Stimulated activated CD4-positive, alpha-beta T cell treated with anti-CD3 and anti-CD28 coated beads, Interleukin-12 subunit alpha, Interleukin-12 subunit beta, amount 100 ng/mL, for 24 hours (primary cell): ENCODE measurements at regions not wholly inside any gene's neighbourhood (a gene's known extent, or its start where the extent isn't known, plus 50 kb on each side); places are given as distances from the start of the nearest gene placed in this dataset.

Source experiments
- DNase-seq, 2 experiments: peaks; one replicate each; pipeline ENCODE4 v3.0.0-alpha.2; 2020; ENCODE audit warnings: low read depth in 2 of 2

DNA sequence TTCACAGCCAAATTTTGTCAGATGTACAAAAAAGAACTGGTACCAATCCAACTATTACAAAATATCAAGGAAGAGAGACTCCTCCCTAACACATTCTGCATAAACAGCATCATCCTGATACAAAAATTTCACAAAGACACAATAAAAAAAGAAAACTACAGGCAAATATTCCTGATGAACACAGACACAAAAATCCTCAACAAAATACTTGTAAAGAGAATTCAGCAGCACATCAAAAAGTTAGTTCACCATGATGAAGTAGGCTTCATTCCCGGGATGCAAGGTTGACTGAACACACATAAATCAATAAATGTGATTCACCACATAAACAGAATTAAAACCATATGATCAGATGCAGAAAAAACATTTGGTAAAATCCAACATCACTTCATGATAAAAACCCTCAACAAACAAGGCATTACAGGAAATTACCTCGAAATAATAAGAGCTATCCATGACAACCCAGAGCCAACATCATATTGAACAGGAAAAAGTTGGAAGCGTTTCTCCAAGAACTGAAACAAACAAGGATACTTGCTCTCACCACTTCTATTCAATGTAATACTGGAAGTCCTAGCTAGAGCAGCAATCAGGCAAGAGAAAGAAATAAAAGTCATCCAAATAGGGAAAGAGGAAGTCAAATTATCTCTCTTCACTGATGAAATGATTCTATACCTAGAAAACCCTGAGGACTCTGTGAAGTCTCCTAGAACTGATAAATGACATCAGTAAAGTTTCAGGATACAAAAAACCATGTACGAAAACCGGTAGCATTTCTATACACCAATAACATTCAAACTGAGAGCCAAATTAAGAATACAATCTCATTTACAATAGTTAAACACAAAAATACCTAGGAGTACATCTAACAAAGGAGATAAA is 223.1 kb downstream of the REEP3 start:
- no peak for DNase-seq

DNA sequence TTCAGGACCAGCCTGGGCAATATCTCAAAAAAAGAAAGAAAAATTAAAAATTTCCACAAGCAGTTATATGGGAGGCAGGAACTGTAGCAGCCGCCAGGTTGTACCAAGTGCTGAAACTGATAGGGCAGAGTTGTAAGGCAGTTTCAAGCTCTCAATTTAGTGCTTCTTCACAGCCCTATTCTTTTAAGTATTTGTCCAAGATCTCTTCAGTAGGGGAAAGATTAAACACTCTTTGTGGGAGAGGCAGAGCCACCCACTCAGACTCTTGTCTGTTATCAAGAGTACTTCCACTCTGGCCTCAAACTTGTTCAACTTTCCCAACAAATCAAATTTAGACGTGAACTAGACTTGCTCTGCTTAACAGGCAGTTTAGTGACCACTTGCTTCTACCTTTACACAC is 228.7 kb downstream of the REEP3 start:
- DNase-seq = no peak

DNA sequence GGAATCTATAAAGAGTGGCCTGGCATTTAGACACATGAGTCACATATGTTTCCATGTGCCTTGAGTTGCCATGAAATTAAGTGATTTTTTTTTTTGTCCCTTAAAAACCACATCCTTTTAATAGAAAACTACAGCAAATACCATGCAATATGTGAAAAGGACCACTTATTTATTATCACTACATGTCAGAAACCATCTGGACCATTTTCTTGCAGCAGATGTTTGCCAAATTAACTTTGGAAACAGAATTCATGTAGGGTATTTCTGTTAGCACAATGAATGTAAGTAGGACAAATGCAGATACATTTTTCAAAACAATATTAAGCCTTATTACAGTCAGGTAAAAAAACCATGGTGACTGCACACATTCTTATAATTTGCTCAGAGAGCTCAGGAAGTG is 230.6 kb downstream of the REEP3 start:
- DNase-seq = no peak

DNA sequence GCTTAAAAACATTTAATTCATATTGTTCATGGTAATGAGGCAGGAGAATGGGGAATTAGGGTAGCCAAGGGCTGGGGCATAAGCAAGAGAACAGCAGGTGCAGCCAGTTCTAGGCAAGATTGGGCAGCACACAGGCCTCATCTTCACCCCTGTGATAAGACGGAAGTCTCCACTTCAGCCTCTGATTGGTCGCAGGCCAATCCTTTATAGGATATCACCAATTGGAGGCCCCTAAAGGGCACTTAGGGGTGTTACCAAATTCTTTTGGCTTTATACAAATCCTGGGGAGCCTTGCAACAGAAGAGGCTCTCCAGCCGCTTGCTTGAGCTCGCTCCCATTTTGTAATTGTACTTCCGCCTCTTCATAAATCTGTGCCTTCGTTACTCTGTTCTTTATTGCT is 231.1 kb downstream of the REEP3 start:
- no peak for DNase-seq

DNA sequence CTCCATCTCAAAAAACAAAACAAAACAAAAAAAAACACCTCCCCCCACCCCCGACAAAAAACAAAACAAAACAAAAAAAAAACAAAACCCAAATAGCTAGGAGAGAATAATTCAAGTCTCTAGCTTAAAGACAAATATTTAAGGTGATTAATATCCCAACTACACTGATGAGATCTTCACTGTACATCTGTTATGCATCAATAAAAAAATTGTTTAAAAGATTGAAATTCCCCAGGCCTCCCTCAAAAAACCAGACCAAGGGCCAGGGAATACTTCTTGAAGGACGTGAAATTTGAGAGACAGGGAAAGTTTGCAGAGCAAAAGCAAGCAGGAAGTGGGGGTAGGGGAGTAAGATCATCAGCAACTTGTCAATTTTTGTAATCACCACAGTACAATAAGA is 232.6 kb downstream of the REEP3 start:
- DNase-seq = no peak

DNA sequence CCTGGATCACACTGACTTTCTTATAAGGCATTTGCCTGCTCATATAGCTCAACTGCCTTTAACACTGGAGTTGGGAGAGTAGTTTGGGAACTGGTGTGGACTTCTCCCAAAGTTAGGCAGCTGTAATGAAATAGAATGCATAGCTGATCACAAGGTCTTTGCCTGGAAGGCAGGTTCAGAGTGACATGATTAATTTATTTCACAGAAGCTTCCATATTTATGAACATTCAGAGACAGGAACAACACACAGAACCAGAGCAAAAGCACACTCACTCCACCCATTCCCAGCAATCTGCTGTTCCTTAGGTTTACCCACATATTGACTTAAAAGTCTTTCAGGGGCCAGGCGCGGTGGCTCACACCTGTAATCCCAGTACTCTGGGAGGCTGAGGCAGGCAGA is 234.2 kb downstream of the REEP3 start:
- no peak for DNase-seq

DNA sequence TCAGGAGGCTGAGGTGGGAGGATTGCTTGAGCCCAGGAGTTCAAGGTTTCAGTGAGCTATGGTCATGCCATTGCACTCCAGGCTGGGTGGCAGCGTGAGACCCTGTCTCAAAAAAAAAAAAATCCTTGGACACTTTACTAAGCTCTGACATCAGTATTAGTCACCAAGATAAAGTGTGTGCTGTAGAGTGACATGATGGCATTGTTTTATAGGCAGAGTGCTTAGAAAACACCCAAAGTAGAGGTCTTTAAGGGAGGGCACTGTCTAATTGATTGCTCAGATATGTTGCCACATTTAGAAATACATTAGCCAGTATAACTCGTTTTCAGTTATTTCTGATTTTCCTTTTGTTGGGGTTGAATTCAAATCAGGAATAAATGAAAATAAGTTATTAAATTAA is 235.9 kb downstream of the REEP3 start:
- DNase-seq = no peak

DNA sequence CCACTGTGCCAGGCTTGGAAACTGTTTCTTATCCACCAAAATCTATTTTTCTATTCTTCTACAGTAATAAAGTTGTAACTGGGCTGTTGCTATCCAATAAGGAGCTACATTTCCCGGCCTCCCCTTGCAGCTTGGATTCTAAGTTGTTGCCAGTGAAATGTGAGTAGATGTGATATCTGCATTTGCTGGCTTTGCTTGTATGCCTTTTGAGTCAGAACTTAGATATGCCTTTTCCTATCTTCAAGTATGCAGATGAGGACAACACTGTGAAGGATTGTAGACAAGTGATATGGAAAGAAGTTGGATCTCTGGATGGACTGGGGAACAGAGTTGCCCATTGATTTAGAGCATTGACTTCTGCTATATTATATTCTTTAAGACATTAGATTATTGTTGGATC is 236.9 kb downstream of the REEP3 start:
- DNase-seq = no peak

DNA sequence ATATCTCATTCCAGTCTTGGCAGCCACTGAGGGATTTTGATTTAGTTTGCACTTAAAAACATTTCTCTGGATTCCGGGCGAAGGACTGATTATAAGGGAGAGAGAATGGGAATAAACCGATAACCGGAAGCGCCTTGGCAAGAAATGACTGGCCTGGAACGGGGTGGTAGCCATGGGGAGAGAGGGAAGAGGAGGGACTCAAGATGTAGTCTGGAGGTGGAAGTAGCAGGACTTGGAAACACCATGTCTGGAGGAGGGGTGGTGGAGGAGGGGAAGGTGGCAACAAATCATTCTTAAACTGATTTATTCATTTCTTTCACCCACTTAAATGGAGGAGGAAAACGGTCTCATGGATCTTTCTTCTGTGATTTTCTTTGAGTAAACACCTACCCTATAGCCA is 238.1 kb downstream of the REEP3 start:
- no peak for DNase-seq

DNA sequence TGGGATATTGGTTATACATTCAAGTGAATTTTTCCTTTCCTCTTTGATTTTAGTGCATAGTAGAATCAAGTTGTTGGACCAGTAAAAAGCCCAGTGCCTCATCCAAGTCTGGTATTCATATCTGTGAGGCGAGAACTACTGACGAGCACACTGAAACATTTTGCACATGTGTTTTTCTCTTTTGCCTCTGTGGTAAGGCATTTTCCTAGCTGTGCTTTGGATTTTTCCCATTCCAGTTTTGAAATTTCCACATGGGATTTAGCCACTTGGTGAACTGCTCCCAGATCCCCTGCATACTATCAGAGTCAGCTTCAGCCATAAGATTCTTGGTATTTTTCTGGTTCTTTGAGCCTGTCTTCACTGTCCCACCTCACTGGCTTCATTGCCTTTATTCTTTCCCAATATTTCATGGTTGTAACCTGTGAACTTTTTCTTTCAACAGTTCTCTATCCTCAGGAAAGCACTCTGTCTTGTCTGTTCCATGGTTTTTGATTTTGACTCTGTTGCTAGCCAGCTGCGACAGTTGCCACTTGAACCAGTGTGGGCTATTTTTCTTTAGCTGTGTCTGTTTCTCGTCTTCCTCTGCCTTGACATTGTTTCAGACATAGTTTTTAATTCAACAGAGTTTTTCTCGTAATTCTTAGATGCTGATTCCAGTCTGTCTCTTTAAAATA is 239.0 kb downstream of the REEP3 start:
- no peak for DNase-seq

DNA sequence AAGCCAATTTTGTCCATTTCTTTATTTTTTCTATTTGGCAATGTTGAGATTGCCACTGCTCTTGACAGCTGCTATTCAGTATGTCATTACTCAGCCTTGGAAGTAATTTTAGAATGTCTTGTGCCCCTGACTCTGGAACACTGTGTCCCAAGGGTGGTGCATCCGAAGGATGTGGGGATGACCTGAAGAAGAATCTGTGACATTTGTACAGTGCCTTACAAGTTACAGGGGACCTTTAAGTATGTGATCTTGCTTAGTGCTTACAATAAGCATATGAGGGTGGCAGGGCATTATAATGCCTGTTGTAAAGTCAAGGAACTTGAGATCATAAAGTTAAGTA is 239.5 kb downstream of the REEP3 start:
- DNase-seq = no peak

DNA sequence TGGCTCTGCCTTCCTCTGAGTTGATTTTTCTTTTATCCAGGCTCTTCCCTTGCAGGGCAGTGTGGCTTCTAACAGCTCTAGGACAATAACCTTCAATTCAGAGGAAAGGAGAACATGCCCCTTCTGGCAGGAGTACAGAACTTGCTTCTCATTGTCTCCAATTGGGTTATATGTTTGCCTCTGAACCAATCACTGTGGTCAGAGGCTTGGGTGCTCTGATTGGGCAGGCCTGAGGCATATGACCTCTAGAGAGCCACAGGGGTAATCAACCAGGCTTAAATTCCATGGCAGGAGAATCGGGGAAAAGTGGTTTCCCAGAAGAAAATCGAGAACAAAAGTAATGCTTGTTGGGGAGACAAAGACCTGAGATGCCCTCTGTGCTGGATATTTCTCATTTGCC is 240.0 kb downstream of the REEP3 start:
- no peak for DNase-seq

DNA sequence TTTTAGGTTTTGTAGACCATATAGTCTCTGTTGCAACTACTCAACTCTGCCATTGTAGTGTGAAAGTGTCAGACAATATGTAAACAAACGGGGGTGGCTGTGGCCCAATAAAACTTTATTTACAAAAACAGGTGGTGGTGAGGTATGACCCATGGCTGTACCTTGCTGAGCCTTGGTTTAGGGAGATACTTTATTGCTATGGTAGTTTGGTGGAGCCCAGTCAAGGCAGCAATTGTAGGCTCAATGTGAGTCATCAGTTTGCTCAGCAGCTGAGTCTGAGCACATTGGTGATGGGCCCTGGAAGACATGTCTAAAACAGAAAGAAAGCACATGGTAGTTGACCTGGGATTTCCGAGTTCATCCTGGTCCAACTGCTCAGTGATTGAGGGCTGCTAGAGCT is 242.5 kb downstream of the REEP3 start:
- DNase-seq = no peak

DNA sequence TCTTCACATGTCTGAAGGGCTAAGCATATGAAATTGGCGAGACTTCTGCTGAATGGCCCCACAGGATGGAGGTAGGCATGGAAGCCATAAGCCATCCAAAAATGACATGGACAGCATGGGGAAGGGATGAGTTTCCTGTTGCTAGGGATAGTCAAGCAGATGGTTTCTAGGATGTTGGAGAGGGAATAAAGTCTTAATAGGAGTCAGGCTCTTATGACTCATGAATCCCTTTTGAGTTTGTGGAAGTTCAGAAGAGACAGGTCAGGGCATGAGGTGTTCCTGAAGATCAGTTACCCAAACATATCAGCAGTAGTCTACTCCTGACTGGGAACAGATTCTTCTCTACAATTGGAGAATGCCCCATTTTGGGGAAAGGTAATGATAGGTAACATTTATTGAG is 243.9 kb downstream of the REEP3 start:
- no peak for DNase-seq

DNA sequence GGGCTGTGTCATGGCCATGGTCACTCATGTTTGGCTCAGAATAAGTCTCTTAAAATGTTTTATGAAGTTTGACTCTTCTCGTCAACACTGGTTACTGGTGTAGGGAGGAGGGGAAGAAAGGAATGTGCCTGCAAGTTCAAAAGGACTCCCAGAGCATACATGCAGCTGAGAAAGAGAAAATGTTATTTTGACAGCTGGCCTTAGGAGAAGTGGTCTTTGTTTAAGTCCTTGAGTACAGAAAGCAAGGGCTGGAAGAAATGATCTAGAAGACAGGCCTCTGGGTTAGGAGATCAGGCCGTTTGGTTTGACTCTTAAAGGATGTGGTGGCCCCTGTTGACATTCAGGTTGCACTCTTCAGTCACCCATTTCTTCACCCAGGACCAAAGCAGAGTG is 245.5 kb downstream of the REEP3 start:
- DNase-seq = no peak

DNA sequence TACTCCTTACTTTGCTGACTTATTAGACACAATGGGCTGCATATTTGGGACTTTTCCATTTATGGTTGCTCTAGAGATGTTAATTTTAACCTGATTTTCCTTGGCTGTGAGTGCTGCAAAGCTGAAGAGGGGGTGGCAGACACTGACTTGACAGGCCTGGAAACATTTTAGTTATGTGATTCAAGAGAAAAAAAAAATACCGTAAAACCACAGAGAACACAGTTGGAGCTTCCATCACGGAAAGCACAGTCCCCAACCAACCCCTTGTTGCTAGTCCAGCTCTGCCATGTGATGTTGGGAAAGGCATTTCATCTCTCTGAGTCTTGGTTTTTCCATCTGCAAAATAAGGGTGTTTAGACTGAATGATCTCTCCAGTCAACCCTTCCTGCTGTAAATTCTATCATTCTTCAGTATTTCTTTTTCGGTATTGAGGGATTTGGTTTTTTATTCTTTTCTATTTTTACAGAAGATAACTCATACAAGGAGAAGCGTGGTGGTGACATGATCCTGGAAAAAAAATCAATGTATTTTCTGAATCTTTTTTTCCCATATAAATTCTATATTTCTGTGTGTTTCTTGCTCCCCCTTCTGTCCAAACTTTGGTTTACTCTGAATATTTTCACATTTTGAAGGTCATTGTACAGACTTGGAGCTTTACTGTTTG is 246.1 kb downstream of the REEP3 start:
- DNase-seq = no peak

DNA sequence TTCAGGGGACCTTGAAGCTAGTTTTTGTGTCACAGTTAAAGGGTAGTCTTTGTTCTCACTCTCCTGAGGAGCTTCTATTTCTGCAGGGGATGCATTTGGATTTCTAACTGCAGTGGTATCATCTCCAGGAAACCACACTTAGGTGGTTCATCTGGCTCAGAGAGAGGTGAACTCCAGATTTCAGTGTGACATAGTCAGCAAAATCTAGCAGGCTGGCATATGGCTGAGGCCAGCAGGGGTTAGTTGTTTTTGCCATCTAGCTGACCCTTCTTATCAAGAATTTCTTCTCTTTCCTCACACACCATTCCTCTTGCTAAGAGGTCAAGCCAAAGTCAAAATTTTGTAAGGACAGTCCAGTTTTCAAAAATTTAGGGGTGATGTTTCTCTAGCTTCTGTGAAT is 248.2 kb downstream of the REEP3 start:
- DNase-seq = no peak

DNA sequence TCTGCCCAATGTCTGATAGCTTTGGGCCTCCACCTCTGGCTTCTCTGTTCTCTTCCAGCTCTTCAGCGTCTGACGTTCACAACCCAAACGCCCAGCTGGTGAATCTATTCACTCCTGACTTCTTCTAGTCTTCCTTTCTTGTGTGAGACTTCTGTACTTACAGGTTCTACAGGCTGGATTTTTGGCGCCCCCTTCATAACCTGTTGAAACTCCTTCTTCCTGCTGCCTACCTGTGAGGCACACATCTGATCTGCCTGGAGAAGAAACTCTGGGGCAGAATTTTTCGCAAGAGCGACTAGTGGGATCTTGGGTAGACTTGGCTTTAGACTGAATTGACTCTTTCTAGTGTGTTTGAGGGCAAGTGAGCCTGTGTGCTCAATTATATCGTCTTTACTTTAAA is 249.3 kb downstream of the REEP3 start:
- DNase-seq = no peak

DNA sequence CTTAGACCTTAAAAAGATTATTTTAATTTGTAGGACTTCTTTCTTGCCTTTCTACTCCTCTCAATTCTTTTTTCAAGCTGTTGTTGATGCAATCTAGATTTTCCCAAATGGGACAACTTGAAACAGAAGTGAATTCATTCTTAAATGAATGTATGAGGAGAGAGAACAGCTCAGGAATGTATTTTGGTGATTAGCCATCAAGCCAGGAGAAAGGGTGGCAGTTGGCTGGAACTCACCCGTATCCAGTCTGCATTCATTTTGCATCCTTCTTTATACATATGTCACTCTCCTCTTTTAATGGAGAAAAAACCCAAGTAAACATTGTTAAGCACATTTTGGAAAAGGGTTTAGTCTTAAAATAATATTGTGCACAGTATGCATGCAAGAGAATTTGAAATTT is 251.3 kb downstream of the REEP3 start:
- no peak for DNase-seq

DNA sequence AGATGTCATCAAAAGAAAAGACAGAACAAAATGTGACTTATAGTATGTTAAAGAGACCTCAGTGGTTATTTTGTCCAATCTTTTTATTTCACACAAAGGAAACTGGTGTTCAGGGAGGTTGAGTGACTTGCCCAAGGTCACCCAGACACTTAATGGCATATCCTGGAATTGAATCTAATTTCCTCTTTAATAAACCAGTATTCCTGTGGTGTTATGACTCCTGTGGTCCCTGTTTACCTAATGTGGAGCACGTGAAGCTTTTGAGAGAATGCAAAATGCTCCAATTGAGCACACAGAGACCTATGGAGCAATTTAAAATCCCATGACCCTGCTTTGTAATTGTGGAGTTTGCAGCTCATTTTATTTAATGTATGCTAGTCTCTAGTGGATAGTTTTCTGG is 251.9 kb downstream of the REEP3 start:
- DNase-seq = no peak

DNA sequence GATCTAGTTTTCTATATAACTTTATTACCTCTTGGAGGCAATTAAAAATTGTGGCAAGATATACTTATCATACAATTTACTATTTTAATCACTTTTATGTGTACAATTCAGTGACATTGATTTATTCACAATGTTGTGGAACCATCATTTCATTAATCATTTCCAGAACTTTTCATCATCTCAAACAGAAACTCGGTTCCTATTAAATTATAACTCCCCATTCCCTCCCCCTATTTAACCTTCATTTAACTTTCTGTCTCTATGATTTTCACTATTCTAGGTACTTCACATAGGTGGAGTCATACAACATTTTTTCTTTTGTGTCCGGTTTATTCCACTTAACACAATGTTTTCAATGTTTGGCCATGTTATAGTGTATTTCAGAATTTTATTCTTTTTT is 252.8 kb downstream of the REEP3 start:
- DNase-seq = no peak

DNA sequence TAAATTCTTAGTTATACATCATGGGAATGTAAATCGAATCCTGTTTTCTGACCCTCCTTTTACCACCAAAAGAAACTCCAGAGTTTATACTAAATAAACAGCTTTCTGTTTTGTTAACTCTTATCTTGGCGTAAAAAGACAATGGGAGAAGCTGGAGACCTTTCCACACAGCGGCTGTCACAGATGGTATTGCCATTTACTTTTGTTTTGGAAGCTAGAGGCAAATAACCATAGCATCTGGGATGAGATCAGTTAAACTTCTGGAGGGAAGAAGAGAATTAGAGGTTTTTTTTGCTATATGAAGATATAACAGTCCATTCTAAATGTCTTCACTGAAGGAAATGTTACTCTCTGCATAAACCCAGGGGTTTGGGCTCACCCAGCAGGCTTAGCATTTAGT is 258.9 kb downstream of the REEP3 start:
- DNase-seq = no peak

DNA sequence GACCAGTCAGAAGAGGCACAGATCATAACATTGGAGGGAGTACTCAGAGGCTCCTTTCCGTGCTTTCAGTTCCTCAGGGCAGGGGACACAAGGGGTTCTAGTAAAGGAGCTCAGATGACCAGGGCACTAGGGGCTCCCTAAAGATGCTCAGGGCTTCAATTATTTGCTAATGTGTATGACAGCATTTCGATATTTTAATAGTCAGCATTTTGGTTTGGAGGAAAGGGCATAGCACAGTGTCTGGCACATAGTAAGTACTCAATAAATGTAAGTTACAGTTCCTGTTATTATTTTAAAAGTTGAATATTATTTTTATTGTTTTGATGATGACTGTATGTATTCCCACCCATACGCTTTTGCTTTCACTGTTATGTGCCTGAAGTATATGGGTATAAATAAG is 260.0 kb downstream of the REEP3 start:
- DNase-seq = no peak
